NCI-H128 (cell line): ENCODE measurements at regions not wholly inside any gene's neighbourhood (a gene's known extent, or its start where the extent isn't known, plus 50 kb on each side); places are given as distances from the start of the nearest gene placed in this dataset.

Source experiments
- DNase-seq: peaks from one replicate; lab custom pipeline; 2025; ENCODE audit not compliant: unreplicated experiment; lab: John Stamatoyannopoulos, UW

DNA sequence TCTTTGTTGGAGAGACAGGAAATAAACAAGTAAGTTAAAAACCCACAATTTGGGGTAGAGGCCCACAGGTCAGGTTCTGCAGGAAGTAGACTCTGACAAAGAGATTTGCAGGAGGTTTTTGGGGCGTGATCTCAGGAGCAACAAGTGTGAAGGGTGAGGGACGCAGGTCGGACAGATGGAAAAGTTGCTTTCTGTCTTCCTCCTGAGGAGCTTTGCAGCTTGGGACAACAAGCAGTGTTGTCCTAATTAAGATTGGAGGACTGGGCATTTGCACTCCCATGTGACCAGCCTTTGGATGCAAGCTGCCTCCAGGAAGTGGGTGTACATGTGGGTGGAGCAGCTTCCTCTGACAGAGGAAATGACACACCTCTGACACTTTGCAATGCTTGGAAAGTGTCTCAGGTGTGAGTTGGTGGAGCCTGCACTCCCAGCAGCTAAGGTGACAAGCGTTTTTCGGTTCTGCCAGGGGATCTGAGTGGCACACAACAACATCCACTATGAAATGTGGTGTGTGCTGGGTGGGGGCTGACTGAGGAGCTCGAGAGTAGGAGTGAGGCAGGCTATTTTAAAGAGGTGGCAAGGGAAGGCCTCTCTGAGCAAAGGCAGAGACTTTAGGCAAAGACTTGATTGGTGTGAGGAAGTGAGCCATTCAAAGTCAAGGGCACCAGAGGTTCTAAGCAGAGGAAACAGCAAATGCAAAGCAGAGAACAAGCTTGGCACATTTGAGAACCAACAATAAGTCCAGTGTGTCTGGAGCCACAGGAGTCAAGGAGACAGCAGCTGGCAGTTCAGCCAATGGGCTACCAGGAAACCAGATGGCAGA, 339.8 kb upstream of the GATB start:
- DNase-seq: no peak

DNA sequence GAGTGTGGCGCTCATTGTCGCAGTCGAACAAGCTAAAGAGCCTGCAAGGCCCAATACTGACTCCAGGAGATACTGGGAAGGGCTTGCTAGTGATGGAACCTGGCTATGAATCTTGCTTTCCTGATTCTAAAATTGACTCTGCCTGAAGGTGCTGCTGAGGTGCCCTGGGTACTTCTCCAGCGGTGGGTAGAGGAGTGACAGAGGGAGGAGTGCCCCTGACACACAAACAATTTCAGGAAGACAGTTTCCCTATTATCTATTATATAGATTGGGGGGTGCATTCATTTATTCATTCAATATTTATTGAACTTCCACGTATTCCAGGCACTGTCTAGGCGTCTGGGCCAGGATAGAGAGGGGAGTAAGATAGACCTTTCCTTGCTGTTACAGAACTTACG, 339.2 kb upstream of the GATB start:
- no peak for DNase-seq

DNA sequence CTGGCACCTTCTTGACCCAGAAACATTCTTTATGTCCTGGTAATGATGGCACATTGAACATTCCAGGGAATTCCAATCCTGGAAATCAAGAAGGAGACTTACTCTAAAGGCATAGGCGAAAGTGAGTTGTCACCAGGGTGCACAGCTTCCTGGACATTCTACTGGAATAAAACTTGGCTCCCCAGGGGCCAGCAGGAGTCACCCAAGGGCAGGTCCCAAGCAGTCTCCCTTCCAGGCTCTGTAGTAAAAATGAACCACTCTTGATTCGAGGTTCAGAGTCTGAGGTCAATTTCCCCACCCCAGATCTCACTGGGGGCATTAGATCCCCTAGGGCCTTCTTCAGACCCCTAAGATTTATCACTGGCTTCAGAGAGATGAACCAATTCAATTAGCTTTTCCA, 338.7 kb upstream of the GATB start:
- no peak for DNase-seq

DNA sequence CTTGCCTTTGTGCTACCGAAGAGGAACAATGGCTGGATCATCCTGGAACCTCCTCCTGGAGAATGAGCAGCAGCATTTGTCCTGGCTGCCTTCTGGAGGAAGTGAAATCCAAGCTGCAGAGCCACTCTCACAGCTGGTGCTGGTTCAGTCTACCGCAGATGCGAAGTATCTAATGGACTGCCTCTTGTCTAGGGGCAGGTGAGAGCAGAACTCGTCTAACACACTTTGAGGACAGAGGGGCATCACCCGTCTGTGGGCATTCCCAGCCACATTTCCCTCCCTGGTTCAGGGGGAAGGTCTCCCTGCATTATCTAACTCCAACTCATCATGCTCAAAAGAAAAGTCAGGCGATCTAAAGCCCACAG, 338.2 kb upstream of the GATB start:
- DNase-seq: no peak

DNA sequence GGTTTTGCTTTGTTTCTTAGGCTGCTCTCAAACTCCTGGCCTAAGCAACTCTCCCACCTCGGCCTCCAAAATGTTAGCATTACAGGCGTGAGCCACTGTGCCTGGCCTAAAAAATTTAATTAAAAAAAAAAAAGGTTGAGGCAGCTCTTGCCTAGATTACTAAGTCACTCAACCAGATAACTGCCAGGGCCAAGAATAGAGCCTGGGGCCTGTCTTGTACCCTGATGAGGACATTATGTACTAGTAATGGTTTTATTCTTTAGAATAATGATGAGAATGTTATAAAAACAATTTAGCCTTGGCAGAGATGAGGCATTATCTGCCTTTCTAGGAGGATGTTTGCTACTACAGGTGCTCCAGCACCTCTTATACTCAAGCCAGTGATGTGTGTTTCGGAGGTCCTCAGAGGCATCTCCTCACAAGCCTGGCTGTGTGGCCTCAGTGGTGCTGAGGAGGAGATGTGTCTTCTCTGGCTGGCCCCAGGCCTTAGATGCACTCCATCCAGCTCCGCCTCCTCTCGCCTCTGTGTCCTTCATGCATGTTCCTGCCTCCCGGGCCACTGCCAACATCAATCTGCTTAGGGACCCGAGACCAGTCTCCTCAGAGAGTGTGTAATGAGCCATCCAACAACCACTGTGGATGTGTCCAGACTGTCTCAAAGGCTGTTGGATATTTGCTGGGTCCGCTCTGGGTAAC, 337.7 kb upstream of the GATB start:
- DNase-seq: no peak

DNA sequence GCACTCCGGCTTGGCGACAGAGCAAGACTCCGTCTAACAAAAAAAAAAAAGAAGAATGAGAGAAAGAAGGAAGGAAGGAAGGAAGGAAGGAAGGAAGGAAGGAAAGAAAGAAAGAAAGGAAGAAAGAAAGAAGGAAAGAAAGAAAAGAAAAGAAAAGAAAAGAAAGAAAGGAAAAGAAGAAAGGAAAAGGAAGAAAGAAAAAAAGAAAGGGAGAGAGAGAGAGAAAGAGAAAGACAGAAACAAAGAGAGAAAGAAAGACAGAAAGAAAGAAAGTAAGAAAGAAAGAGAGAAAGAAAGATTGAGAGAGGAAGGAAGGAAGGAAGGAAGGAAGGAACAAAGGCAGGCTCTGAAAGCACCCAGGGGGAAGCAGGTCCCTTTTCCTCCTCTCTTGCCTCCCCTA, 336.6 kb upstream of the GATB start:
- DNase-seq: no peak

DNA sequence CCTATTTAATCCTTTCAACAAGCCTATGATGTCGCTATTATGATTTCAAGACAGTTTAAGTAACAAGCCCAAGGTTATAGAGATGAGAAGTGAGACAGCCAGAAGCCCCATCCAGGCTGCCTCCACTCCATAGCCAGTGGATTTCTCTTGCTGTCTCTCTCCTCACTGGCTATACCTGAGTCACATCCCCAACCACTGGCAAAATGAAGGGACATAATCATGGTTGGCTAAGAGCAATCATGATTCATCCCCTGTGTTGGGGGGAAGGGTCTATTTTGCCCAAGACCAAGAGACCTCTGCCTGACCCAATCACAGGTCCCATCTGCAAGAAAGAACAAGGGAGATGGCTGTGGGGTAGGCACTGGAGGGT, 334.9 kb upstream of the GATB start:
- DNase-seq: no peak

DNA sequence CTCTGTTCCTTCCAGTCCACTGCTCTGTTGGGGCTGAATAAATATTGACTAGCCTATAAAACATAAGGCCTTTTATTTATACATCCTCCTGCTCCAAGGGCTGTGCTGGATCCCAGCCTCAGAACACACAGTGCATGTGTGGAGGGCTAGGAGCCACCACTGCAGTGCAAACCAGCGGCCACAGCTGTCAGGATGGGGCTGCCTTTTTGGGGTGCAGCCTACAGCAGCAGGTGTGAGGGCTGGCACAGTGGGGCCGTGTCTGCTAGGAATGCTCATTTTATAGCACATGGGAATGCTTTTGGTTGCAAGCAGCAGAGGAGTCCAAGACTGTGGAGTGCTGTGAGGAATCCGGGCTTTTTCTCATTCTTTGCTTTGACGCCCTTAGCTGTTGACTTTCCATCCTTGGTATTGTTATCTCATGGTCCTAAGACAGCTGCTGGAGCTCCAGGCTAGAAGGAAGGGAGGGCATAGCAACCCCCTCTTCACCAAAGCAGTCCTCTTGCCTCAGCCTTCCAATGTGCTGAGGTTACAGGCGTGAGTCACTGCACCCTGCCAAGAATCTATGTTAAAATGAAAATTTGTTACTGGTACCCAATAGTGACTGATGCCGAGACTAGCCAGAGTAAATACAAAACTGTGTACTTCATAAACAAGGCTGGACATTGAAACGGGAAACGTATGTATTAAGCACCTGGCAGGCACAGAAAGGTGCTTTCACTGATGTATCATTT, 334.3 kb upstream of the GATB start:
- no peak for DNase-seq

DNA sequence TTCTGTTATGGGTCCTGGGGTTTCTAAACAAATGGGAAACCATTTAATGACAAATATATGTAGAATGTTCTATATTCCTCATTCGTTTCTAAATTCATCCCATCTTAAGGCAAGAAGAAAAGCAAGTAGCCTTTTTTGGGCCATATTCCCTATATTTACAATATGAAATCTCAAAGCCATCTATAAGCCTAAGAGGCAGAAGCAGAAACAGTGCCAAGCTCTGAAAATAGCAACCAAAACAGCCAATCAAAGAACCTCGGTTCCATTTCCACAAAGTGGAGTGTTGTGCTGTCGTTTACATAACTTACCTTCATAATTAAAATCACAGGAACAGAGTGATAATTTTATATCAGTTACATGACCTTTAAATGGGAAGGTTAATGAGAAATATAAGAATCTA, 330.6 kb upstream of the GATB start:
- DNase-seq: no peak

DNA sequence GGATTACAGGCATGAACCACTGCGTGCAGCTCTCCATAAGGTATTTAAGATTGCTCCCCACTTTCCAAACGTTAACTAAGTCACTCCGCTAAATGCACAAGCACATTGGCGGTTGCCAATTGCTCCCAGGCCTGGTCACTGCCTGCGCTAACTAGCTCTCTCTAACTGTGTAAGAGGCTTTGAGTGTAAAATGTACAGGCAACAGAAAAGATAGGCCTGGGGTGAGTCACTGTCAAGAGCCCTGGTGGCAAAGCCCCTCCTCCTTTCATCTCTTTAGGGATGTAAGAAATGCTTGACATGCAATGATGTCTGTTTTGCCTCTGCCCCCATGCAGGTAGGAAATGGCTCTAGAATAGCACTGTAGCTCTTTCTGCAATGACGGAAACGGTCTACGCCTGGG, 329.7 kb upstream of the GATB start:
- no peak for DNase-seq

DNA sequence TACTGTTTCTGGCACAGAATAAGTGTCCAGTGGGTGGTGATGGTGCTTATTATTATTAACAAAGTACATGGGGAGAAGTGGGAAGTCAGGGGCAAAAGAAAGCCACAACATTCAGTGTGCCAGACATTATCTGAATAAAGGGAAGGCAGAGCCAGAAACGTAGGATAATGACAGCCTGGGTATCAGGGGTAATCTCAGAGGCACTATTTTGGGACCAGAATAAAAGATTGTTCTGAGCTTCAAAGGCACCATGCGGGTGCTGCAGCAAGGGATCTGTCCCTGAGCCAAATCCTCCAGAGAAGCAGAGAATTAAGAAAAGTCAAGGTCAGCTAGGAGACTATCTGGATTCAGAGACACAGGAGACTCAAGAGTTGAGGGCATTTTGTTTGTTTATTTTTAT, 328.8 kb upstream of the GATB start:
- DNase-seq: no peak

DNA sequence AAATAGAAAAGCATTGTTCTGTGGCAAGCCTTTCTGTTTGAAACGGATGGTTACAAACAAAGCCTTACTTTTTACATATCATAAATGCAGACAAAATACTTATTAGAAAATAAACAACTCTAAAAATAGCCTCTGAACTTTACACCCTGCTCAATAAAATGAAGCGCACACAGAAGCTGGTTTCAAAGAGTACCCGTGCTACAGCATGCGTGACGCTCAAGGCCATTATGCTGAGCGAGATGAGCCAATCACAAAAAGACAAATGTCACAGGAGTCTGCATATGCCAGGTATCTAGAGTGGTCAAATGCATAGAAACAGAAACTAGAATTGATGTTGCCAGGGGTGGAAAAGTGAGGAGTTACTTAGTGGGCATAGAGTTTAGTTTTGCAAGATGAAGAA, 326.5 kb upstream of the GATB start:
- no peak for DNase-seq

DNA sequence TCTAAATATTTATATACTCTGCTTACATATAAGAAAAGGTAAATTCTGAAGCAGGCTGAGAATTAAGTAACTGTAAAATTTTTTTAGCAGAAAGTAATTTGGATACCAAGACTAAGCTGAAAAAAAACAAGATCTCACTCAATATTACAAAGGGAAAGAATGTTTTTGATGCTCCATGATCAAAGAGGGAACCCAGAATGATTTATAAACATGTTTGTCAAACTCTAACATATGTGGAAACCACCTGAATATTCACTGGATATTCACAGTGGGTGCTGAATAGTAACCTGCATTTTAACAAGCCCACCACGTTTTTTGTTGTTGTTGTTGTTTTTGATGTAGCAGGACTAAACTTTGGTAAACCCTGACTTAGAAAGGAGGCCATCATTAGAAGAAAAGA, 324.9 kb upstream of the GATB start:
- DNase-seq: no peak

DNA sequence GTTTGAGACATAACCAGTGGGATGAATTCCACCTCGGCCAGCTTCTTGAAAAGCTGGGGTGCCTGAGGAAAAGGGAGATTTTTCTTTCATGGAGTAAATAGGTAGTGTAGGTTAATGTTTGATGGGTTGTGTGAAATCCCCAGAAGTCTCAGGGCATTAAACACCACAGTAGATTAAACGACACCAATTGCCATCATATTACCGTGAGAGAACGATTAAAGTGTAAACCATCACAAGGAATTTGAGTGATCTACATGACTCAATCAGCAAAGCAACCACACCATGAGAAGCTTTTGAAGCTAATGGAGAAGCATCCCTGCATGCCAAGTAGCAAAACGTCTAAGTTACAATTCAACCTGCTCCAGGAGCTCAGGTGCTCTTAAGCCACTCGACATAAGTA, 322.5 kb upstream of the GATB start:
- DNase-seq: no peak

DNA sequence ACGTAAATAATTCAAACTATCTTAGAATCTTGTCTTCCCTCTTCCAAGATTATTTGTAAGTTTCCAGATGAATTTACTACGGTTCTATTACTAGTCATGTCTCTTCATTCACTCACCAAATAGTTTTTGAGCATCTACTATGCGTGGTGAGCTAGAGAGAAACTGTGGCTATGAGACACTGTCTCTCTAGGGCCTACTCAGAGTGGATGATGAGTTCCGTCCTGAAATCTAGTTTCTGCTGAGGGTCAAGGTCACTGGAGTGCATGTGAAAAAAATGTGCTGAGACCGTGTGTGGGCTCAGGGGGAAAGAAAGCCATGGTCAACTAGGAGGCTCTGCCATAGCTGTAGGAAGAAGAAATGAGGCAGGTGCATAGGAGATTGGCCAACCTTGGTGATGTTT, 320.2 kb upstream of the GATB start:
- DNase-seq: no peak

DNA sequence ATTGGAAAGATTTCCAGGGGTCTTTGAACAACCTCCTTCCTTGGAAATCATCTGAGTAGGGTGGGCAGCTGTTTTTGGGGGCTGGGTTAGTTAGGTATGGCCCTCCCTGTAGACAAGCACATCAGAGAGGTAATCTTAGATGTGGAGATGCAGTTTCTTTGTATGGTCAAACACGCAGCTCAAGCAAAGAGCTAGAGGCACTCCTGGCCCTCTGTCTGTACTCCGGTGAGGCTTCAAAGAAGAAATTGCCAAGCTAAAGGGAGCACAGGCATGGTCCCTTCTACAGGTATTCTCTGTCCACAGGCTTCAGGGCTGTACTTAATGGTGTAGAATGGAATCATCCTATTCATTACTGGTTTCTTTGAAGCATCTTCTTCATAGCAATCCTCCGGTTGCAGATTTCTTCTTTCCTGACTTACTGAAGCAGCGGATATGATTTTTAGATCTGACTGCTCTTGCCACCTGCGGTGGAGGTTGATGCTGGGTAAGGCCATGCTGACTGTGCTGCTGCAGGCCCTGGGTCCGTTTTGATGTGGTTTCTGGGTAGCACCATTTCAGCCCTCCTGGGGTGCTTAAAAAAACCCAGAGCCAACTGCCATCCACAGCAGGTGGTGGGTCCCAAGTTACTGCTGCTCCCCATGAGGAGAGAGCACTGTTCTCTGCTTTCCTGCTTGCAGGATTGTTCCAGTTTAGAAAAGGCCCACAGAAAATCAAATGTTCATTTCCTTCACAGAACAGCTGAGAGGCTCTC, 318.9 kb upstream of the GATB start:
- no peak for DNase-seq

DNA sequence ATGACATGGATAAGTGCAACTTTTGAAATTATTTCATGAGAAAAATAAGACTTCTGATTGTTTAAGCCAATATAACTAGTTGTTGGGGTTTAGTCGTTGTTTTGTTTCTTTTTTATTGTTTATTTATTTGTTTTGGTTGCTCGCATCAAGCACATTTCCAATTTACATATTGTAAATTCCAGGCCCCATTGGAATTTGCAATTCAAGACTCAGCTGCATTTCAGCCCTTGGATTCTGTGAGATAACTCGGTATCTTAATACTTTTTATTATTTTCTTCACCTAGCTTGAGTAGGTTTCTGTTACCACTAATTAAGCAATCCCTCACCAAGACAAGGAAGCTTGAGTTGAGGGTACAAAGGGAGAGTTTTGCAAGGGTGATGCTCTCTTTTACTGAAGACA, 318.3 kb upstream of the GATB start:
- DNase-seq: no peak

DNA sequence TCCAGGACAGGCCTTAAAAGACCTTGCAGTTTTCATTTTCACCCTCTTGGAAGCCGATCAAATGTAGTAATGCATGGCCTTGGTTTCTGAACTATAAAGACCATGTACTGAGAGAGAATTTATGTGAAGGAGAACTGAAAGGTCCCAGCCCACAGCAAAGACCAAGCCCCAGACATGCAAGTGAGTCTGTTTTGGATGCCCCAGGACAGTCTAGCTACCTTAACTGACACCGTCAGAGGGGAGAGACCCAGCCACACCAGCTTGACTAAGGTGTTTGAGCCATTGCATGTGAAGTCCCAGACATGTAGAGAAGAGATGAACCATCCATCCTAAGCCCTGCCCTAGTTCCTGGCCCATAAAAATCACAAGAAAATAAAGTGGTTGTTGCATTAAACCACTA, 316.8 kb upstream of the GATB start:
- DNase-seq: no peak

DNA sequence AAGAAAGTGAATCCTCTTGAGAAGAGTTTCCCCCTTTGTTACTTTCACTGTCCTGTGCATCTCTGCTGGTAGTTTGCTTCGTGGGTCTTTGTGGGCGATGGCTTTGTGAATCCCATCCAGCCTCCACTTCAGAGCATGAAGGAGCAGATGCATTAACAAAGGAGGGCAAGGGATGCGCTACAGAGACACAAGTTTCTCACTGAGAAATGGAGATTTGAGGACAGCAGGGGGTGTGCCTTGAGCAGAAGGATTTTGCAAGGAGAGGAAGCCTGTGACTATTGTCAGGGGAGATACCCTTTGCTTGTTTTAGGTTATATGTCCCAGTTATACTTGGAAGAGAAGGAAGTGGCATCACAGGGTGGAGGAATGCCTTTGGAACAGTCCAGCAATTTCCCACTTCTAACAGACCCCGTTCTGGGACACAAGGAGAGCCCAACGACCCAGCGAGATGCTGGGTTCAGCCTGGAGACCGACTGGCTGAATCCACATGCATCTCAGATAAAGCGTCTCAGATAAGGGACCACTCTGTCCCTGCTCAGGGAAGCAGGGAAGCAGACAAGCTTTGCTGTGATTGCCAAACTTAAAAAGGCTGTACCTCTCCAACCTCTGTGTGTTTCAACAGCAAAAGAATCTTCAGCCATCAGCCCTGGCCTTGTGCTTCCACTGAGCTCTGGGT, 314.6 kb upstream of the GATB start:
- no peak for DNase-seq

DNA sequence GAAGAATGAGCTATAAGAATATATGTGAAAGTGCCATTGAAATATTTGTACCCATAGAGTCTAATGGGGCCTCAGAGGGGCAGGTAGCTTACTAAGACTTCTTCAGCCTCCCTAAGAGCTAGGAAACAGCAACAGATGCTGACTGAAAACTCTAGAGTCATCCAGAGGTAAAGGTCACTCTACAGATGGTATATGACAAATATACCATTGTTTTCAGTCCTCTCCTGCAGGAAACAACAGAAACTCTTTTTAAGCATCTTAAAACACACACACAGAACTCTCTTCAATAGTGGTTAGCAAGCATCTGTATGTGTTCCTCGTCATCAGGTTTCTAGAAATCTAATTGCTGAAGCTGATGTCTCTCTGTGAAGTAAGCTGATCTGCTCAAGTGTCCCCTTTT, 313.8 kb upstream of the GATB start:
- DNase-seq: no peak

DNA sequence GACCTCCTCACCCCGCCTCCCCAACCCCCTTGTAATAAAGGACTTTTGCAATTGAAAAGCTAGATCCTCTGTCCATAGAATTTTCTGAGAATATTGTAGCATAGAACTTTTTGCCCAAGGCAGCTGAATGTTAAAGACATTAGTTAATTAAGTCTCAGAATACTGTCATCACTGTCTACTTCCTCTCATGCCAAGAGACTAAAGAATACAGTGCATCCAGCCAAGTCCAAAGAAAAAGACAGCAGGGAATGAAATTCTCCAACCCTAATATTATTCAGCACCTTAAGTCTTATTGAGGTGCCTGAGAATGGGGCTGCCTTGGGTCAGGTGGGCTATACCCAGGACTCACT, 313.3 kb upstream of the GATB start:
- no peak for DNase-seq
